Smooth muscle cell (in vitro differentiated cells): ENCODE measurements at regions not wholly inside any gene's neighbourhood (a gene's known extent, or its start where the extent isn't known, plus 50 kb on each side); places are given as distances from the start of the nearest gene placed in this dataset.

Source experiments
- DNase-seq: peaks from one replicate; lab custom pipeline; 2025; ENCODE audit not compliant: unreplicated experiment; lab: John Stamatoyannopoulos, UW
- H2AFZ ChIP-seq: fragments of 200-600 bp; sonication (generic); 2 replicates; pipeline ENCODE4 v1.6.0; 2016; ENCODE audit warnings: antibody characterized with exemption, low read depth, mild to moderate bottlenecking
- H3F3A ChIP-seq: fragments of 200-600 bp; sonication (generic); 2 replicates; pipeline ENCODE4 v1.6.0; 2017; ENCODE audit warnings: antibody characterized with exemption, low read depth
- H3K27ac ChIP-seq: fragments of 200-600 bp; sonication (generic); 2 replicates; pipeline ENCODE4 v1.5.1; 2016; ENCODE audit warnings: low read depth, mild to moderate bottlenecking
- H3K27me3 ChIP-seq: fragments of 200-600 bp; sonication (generic); 2 replicates; pipeline ENCODE4 v1.6.1; 2016; ENCODE audit warnings: low read depth, mild to moderate bottlenecking
- H3K36me3 ChIP-seq: fragments of 200-600 bp; sonication (generic); 2 replicates; pipeline ENCODE4 v1.5.1; 2016; ENCODE audit warnings: low read depth
- H3K4me1 ChIP-seq: fragments of 200-600 bp; sonication (generic); 2 replicates; pipeline ENCODE4 v1.5.1; 2016; ENCODE audit warnings: low read depth
- H3K4me2 ChIP-seq: fragments of 200-600 bp; sonication (generic); 2 replicates; pipeline ENCODE4 v1.6.0; 2016; ENCODE audit warnings: mild to moderate bottlenecking
- H3K4me3 ChIP-seq: fragments of 200-600 bp; sonication (generic); 2 replicates; pipeline ENCODE4 v1.5.1; 2016; ENCODE audit warnings: mild to moderate bottlenecking
- H3K79me2 ChIP-seq: fragments of 200-600 bp; sonication (generic); 2 replicates; pipeline ENCODE4 v1.6.0; 2016; ENCODE audit warnings: low read depth, mild to moderate bottlenecking
- H3K9ac ChIP-seq: fragments of 200-600 bp; sonication (generic); 2 replicates; pipeline ENCODE4 v1.6.0; 2016; ENCODE audit warnings: low read depth
- H3K9me3 ChIP-seq: fragments of 200-600 bp; sonication (generic); replicated peaks from 2 replicates; pipeline ENCODE4 v1.5.1; 2016; ENCODE audit warnings: low read depth
- H4K20me1 ChIP-seq: fragments of 200-600 bp; sonication (generic); 2 replicates; pipeline ENCODE4 v1.6.0; 2016; ENCODE audit warnings: low read depth
- CTCF ChIP-seq: fragments of 200-600 bp; sonication (generic); IDR thresholded peaks from 2 replicates; pipeline ENCODE4 v1.5.1; 2017; ENCODE audit warnings: borderline replicate concordance, mild to moderate bottlenecking, antibody characterized with exemption; ENCODE audit not compliant: insufficient read depth, poor library complexity, severe bottlenecking
- WGBS: methylation state at CpG from one replicate; pipeline ENCODE4 v1.1.7; 2016; ENCODE audit warnings: low lambda C conversion rate; 5-methylcytosine and 5-hydroxymethylcytosine counted together

- H4K20me1 ChIP-seq: no peaks in the 10 kb centered on the region
- TF ChIP-seq CTCF: no peak
- H3K4me3 ChIP-seq: no peak overlapping the region
- H3K9ac ChIP-seq: no peak overlapping the region
- peak overlapping the region; percentile 66 for H3K27ac ChIP-seq
- peaks cover 16% of the 10 kb centered on the region for H3K4me1 ChIP-seq
- H3K27me3 ChIP-seq: no peaks in the 10 kb centered on the region
- no peaks in the 10 kb centered on the region for H3K36me3 ChIP-seq
- peak overlapping the region; percentile 77 for H3K4me2 ChIP-seq
- H3K79me2 ChIP-seq: no peaks in the 10 kb centered on the region
- DNase-seq: no peak
- peaks cover 6% of the 10 kb centered on the region for H3F3A ChIP-seq
- 93% methylated on average over 4 of the region's 4 CpGs for WGBS
- H3K9me3 ChIP-seq: no peaks in the 10 kb centered on the region
- H2AFZ ChIP-seq: no peak overlapping the region
Measured at GRCh38 chr4:30821275-30821674, 101.1 kb downstream of the PCDH7 start.

GRCh38 chr4:30821859-30822612, 101.9 kb downstream of the PCDH7 start:
- H3K36me3 ChIP-seq: no peaks in the 10 kb centered on the region
- WGBS: 26% methylated on average over 12 of the region's 12 CpGs

GRCh38 chr4:30822911-30823551, 102.9 kb downstream of the PCDH7 start:
- H4K20me1 ChIP-seq: no peaks in the 10 kb centered on the region
- H3K79me2 ChIP-seq: no peaks in the 10 kb centered on the region
- peaks cover 6% of the 10 kb centered on the region for H3F3A ChIP-seq
- H3K27ac ChIP-seq: no peak overlapping the region
- no peak for DNase-seq
- no peaks in the 10 kb centered on the region for H3K36me3 ChIP-seq
- WGBS: 53% methylated on average over 10 of the region's 10 CpGs
- no peaks in the 10 kb centered on the region for H3K9me3 ChIP-seq
- no peak for TF ChIP-seq CTCF
- H3K4me1 ChIP-seq: peaks cover 16% of the 10 kb centered on the region
- H2AFZ ChIP-seq: no peak overlapping the region
- H3K4me2 ChIP-seq: peak overlapping the region; percentile 77
- no peaks in the 10 kb centered on the region for H3K27me3 ChIP-seq
- H3K9ac ChIP-seq: no peak overlapping the region
- H3K4me3 ChIP-seq: no peak overlapping the region

More at GRCh38 chr4:30821859-30822612, 101.9 kb downstream of the PCDH7 start:
- DNase-seq: no peak
- no peaks in the 10 kb centered on the region for H3K27me3 ChIP-seq
- H3F3A ChIP-seq: peaks cover 6% of the 10 kb centered on the region
- peak overlapping the region; percentile 77 for H3K4me2 ChIP-seq
- peak overlapping the region; percentile 11 for H3K4me3 ChIP-seq
- peak overlapping the region; percentile 66 for H3K27ac ChIP-seq
- H3K9ac ChIP-seq: no peak overlapping the region
- H4K20me1 ChIP-seq: no peaks in the 10 kb centered on the region
- H3K9me3 ChIP-seq: no peaks in the 10 kb centered on the region
- H2AFZ ChIP-seq: no peak overlapping the region
- TF ChIP-seq CTCF: no peak
- H3K4me1 ChIP-seq: peaks cover 16% of the 10 kb centered on the region
- no peaks in the 10 kb centered on the region for H3K79me2 ChIP-seq
